Fibroblast of villous mesenchyme (primary cell): ENCODE measurements at regions not wholly inside any gene's neighbourhood (a gene's known extent, or its start where the extent isn't known, plus 50 kb on each side); places are given as distances from the start of the nearest gene placed in this dataset.

ENCODE experiments used
- DNase-seq: peaks from one replicate; pipeline ENCODE4 v3.0.0-alpha.2; 2010; ENCODE audit warnings: low read depth
- H3K4me3 ChIP-seq: 2 replicates; pipeline ENCODE4 v1.5.1; 2011; ENCODE audit warnings: low read depth, mild to moderate bottlenecking, low read length
- TF ChIP-seq, protein P1 (sequence below): IDR thresholded peaks from 2 replicates; pipeline ENCODE4 v1.5.1; 2012; ENCODE audit warnings: low read depth, mild to moderate bottlenecking, low read length; ENCODE audit not compliant: insufficient read depth

DNA sequence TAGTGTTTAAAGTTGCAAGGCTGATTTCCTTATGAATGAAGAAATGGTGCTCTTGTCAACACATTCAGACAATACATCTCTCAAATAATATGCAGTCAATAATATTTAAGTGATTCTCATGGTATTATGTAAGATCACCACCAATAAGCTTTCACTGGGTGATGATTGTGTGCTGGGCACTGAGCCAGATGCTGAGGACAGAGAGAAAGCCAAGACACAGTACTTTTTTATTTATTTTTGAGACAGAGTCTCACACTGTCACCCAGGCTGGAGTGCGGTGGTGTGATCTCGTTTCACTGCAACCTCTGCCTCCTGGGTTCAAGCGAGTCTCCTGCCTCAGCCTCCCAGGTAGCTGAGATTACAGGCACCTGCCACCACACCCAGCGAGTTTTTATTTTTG lies 130.6 kb upstream of the LSM8 start:
- no peak for DNase-seq
- TF ChIP-seq, protein P1, sequence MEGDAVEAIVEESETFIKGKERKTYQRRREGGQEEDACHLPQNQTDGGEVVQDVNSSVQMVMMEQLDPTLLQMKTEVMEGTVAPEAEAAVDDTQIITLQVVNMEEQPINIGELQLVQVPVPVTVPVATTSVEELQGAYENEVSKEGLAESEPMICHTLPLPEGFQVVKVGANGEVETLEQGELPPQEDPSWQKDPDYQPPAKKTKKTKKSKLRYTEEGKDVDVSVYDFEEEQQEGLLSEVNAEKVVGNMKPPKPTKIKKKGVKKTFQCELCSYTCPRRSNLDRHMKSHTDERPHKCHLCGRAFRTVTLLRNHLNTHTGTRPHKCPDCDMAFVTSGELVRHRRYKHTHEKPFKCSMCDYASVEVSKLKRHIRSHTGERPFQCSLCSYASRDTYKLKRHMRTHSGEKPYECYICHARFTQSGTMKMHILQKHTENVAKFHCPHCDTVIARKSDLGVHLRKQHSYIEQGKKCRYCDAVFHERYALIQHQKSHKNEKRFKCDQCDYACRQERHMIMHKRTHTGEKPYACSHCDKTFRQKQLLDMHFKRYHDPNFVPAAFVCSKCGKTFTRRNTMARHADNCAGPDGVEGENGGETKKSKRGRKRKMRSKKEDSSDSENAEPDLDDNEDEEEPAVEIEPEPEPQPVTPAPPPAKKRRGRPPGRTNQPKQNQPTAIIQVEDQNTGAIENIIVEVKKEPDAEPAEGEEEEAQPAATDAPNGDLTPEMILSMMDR: no peak
- no peak overlapping the region for H3K4me3 ChIP-seq

DNA sequence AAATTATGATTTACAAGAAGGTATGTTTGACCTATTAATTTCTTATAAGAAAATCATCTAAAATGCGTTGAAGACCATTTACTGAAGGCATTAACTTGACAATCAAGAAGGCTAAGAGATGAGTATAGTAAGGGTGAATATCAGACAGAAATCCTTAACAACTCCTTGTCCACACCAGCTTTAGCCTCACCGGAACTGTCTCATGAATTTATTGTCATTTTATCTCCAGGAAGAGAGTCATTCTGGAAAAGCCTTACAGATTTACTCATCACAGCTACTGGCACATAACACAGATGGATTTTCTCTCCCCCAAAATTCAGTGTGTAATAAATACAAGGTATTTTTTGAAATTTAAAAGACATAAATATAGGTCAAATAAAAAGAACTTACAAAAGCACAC lies 129.4 kb upstream of the LSM8 start:
- H3K4me3 ChIP-seq: no peak overlapping the region
- TF ChIP-seq, protein P1: no peak
- DNase-seq: no peak

DNA sequence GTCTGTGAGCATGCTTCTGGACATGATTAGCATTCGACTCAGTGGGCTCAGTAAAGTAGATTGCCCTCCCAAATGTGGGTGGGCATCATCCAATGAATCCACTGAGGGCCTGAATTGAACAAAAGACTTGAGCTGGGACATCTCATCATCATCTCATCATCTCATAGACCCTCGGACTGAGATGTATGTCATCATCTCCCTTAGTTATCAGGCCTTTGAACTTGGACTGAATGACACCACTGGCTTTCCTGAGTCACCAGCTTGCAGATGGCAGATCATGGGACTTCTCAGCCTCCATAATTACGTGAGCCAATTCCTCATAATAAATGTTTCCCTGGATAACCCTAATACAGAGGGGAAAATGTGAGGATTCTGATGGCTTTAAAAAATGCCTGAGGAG lies 128.3 kb upstream of the LSM8 start:
- TF ChIP-seq, protein P1: no peak
- H3K4me3 ChIP-seq: no peak overlapping the region
- no peak for DNase-seq

DNA sequence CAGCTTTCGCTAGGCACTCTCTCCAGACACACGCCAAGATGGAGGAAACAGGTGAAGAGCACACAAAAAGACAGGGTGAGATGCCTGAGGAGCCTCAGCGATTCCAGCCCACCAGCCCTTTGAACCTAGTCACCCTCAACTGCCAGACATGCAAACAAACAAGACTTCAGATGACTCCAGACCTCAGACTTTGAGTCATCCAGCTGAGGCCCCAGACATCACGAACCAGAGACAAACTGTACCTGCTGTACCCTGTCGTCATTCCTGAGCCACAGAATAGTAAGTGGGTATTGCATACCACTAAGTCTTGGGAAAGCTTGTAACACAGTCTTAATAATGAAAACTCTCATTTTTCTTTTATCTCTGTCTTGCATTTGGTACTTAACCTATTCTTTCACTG lies 126.6 kb upstream of the LSM8 start:
- DNase-seq: no peak
- no peak overlapping the region for H3K4me3 ChIP-seq
- TF ChIP-seq, protein P1: no peak

DNA sequence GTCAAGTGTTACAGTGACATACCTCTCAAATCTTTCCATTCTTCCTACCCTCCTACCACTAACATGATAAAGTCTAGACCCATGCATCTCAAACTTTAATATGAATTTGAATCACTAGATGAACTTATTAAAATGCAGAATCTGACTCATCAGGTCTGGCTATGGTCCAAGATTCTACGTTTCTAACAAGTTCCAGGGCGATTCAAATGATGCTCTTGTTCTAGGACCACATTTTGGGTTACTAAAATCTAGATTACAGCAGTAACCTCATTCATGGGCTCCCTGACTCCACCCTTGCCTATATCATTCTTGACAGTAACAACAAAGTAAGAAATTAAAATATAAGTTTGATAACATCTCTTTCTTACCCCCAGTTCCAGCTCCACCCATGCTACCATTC lies 124.8 kb upstream of the LSM8 start:
- H3K4me3 ChIP-seq: no peak overlapping the region
- DNase-seq: no peak
- TF ChIP-seq, protein P1: no peak

DNA sequence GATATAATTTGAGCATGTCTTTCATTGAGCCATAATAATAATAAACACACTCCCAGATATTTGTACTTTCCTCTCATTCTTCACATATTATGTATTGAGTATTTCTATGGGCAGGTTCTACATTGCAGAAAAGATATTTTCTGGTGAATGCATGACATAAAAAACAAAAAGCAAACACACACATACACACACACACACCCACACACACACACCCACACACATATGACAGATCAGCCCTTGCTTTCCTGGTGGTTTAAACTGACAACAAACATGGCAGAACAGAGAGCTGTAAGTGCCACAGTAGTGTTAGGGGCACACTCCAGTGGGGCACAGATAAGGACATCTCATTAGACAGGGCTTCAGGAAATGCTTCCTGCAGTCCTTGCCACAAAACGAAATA lies 123.3 kb upstream of the LSM8 start:
- H3K4me3 ChIP-seq: no peak overlapping the region
- no peak for DNase-seq
- TF ChIP-seq, protein P1: no peak

DNA sequence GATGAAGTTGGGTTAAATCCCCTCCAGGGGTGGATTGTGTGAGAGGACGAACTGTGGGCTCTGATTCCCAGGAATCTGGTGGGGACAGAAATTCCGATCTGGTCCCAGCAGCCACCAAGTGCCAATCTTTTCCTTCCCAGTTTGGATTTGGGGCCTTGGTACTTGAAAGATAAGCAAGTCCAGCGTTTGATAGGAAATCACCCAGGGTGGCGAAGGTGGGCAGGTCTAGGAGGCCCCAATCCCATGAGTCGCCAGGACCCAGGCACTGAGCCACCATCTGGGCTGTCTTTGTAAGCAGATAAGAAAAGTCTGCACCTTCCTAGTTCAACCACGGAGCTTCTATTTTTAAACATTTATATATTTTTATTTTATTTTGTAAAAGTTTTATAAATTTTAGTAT lies 122.6 kb upstream of the LSM8 start:
- DNase-seq: no peak
- TF ChIP-seq, protein P1: no peak
- H3K4me3 ChIP-seq: no peak overlapping the region
